CD4-positive, alpha-beta T cell (primary cell): ENCODE measurements at regions not wholly inside any gene's neighbourhood (a gene's known extent, or its start where the extent isn't known, plus 50 kb on each side); places are given as distances from the start of the nearest gene placed in this dataset.

Experiments
- ATAC-seq: fragments of 200-7000 bp; cut with Tn5 transposase; one replicate; pipeline ENCODE4 v1.10.0; 2022; ENCODE audit warnings: mild to moderate bottlenecking; ENCODE audit not compliant: poor library complexity
- CTCF ChIA-PET: fragments of 350-600 bp; sonication (Branson Sonifier 250); formaldehyde crosslinking; loops from one replicate; lab custom pipeline; 2021; ENCODE audit warnings: antibody characterized with exemption, inconsistent platforms; lab: Charles Lee
- POLR2A ChIA-PET: fragments of 350-600 bp; sonication (Branson Sonifier 250); formaldehyde crosslinking; loops from one replicate; lab custom pipeline; 2021; ENCODE audit warnings: antibody characterized with exemption, inconsistent platforms; lab: Charles Lee
- DNase-seq, 14 experiments: peaks; one replicate each; pipeline ENCODE4 v3.0.0-alpha.2; 2013 to 2020; ENCODE audit warnings: mixed read lengths in 2 of 14
- H3K27ac ChIP-seq, 2 donors: one replicate each; pipeline versions ENCODE4 v1.5.1 to v1.7.0; 2013; ENCODE audit warnings: low read length in 2 of 2, low read depth in 1 of 2, mild to moderate bottlenecking in 1 of 2
- H3K27me3 ChIP-seq, 2 experiments: 1 replicate in 1 of 2; 2 replicates in 1 of 2; pipeline versions ENCODE4 v1.6.1 to v1.7.0; 2013; ENCODE audit warnings: low read length in 2 of 2, control low read depth in 1 of 2, mild to moderate bottlenecking in 1 of 2, moderate library complexity in 1 of 2; ENCODE audit not compliant: insufficient read depth in 2 of 2, control insufficient read depth in 1 of 2
- H3K36me3 ChIP-seq: one replicate; pipeline ENCODE4 v1.6.1; 2013; ENCODE audit warnings: low read length, control low read depth; ENCODE audit not compliant: insufficient read depth
- H3K4me1 ChIP-seq: one replicate; pipeline ENCODE4 v1.6.1; 2013; ENCODE audit warnings: low read length, control low read depth; ENCODE audit not compliant: insufficient read depth
- H3K4me3 ChIP-seq: one replicate; pipeline ENCODE4 v1.5.1; 2013; ENCODE audit warnings: mild to moderate bottlenecking, low read length, moderate library complexity
- H3K9me3 ChIP-seq, 2 experiments: 1 replicate in 1 of 2; 2 replicates in 1 of 2; pipeline versions ENCODE4 v1.6.1 to v1.7.0; 2013; ENCODE audit warnings: low read length in 2 of 2, mild to moderate bottlenecking in 2 of 2, control low read depth in 1 of 2, moderate library complexity in 1 of 2; ENCODE audit not compliant: control insufficient read depth in 1 of 2, insufficient read depth in 1 of 2
- H3K27ac Mint-ChIP-seq: one replicate; pipeline ENCODE4 v1.8.0; 2020; ENCODE audit warnings: mixed read lengths
- H3K27me3 Mint-ChIP-seq: one replicate; pipeline ENCODE4 v1.8.0; 2021; ENCODE audit warnings: mixed read lengths
- H3K36me3 Mint-ChIP-seq: one replicate; pipeline ENCODE4 v1.8.0; 2021; ENCODE audit warnings: low read depth, mixed read lengths
- H3K4me1 Mint-ChIP-seq: one replicate; pipeline ENCODE4 v1.8.0; 2021; ENCODE audit warnings: low read depth, mixed read lengths
- H3K4me3 Mint-ChIP-seq: one replicate; pipeline ENCODE4 v1.8.0; 2020; ENCODE audit warnings: mild to moderate bottlenecking, mixed read lengths
- H3K9me3 Mint-ChIP-seq: one replicate; pipeline ENCODE4 v1.8.0; 2020; ENCODE audit warnings: mixed read lengths
- intact Hi-C, 2 experiments: fragments of 100-400 bp; cut with DNase I in 1 of 2; cut with micrococcal nuclease in 1 of 2; formaldehyde crosslinking; loops; one replicate each; pipeline versions ENCODE4 v1.15.1 to v1.9.0; 2023 to 2025; cut with DNase I, micrococcal nuclease
- TF ChIP-seq, protein P1 (sequence below): fragments of 200-600 bp; IDR thresholded peaks from one replicate; pipeline ENCODE4 v1.8.0; 2022; ENCODE audit warnings: antibody characterized with exemption, mild to moderate bottlenecking

GRCh38 chr2:45093181-45093580 is 83.9 kb upstream of the SIX2 start:
- H3K4me3 Mint-ChIP-seq: no peak overlapping the region
- ChIA-PET POLR2A (no interaction called here), CTCF (no interaction called here)
- H3K4me1 ChIP-seq: no peaks in the 10 kb centered on the region
- intact Hi-C loops: no loop called here
- peaks cover 0 to 8% of the 10 kb centered on the region in 2 experiments for H3K9me3 ChIP-seq
- H3K4me3 ChIP-seq: no peak overlapping the region
- peaks cover 18% of the 10 kb centered on the region for H3K27me3 Mint-ChIP-seq
- no peak overlapping the region for H3K27ac Mint-ChIP-seq
- DNase-seq (no peak), ATAC-seq (no peak)
- H3K4me1 Mint-ChIP-seq: no peaks in the 10 kb centered on the region
- H3K27ac ChIP-seq: no peak overlapping the region
- H3K27me3 ChIP-seq: peaks cover 7 to 11% of the 10 kb centered on the region in 2 experiments
- TF ChIP-seq, protein P1, sequence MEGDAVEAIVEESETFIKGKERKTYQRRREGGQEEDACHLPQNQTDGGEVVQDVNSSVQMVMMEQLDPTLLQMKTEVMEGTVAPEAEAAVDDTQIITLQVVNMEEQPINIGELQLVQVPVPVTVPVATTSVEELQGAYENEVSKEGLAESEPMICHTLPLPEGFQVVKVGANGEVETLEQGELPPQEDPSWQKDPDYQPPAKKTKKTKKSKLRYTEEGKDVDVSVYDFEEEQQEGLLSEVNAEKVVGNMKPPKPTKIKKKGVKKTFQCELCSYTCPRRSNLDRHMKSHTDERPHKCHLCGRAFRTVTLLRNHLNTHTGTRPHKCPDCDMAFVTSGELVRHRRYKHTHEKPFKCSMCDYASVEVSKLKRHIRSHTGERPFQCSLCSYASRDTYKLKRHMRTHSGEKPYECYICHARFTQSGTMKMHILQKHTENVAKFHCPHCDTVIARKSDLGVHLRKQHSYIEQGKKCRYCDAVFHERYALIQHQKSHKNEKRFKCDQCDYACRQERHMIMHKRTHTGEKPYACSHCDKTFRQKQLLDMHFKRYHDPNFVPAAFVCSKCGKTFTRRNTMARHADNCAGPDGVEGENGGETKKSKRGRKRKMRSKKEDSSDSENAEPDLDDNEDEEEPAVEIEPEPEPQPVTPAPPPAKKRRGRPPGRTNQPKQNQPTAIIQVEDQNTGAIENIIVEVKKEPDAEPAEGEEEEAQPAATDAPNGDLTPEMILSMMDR: no peak
- H3K9me3 Mint-ChIP-seq: no peaks in the 10 kb centered on the region
- H3K36me3 Mint-ChIP-seq: no peaks in the 10 kb centered on the region
- H3K36me3 ChIP-seq: no peaks in the 10 kb centered on the region

- intact Hi-C loops: no loop called here
Measured at GRCh38 chr2:45089554-45090261, 80.5 kb upstream of the SIX2 start.

DNA sequence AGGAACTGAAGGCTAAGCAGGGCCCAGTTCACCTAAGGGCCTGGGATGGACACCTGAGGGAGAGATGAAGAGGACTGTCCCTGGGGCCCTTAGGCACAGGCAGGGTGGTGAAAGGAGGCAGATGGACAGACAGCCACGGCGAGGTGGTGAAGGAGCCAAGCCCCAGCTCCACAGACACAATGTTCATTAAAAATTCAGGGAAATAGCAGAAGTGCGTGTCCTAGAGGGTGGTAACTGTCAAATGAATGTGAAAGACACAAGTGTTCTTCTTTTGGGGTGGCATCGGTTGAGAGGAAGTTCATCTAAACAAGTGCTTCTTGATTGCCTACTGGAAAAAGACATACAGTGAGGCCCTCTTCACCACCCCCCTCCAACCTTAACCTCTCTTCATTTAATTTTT is 76.2 kb upstream of the SIX2 start:
- H3K27ac Mint-ChIP-seq: no peak overlapping the region
- POLR2A ChIA-PET: no interaction called here
- DNase-seq (no peak), ATAC-seq (no peak)
- Histone ChIP-seq H3K9me3 (no peaks in the 10 kb centered on the region), H3K4me3 (no peak overlapping the region), H3K27me3 (no peaks in the 10 kb centered on the region), H3K36me3 (no peaks in the 10 kb centered on the region), H3K27ac (no peak overlapping the region), H3K4me1 (no peaks in the 10 kb centered on the region)
- H3K4me1 Mint-ChIP-seq: no peaks in the 10 kb centered on the region
- intact Hi-C loops: no loop called here
- H3K4me3 Mint-ChIP-seq: no peak overlapping the region
- no peaks in the 10 kb centered on the region for H3K36me3 Mint-ChIP-seq
- peaks cover 11% of the 10 kb centered on the region for H3K27me3 Mint-ChIP-seq
- H3K9me3 Mint-ChIP-seq: no peaks in the 10 kb centered on the region
- CTCF ChIA-PET: no interaction called here
- TF ChIP-seq, protein P1: no peak

More at GRCh38 chr2:45089554-45090261, 80.5 kb upstream of the SIX2 start:
- Histone ChIP-seq H3K27ac (no peak overlapping the region), H3K4me1 (no peaks in the 10 kb centered on the region), H3K27me3 (peaks cover 0 to 4% of the 10 kb centered on the region in 2 experiments), H3K4me3 (no peak overlapping the region), H3K36me3 (no peaks in the 10 kb centered on the region), H3K9me3 (no peaks in the 10 kb centered on the region)
- Mint-ChIP-seq H3K4me1 (no peaks in the 10 kb centered on the region), H3K9me3 (no peaks in the 10 kb centered on the region), H3K4me3 (no peak overlapping the region), H3K27ac (no peak overlapping the region), H3K27me3 (peaks cover 29% of the 10 kb centered on the region), H3K36me3 (no peaks in the 10 kb centered on the region)
- ChIA-PET POLR2A (no interaction called here), CTCF (no interaction called here)
- DNase-seq: peak in 1 of 14 experiments; percentile 2
- TF ChIP-seq, protein P1: no peak
- ATAC-seq: no peak
